ENCODE measurements at regions not wholly inside any gene's neighbourhood (a gene's known extent, or its start where the extent isn't known, plus 50 kb on each side); places are given as distances from the start of the nearest gene placed in this dataset.

DNA sequence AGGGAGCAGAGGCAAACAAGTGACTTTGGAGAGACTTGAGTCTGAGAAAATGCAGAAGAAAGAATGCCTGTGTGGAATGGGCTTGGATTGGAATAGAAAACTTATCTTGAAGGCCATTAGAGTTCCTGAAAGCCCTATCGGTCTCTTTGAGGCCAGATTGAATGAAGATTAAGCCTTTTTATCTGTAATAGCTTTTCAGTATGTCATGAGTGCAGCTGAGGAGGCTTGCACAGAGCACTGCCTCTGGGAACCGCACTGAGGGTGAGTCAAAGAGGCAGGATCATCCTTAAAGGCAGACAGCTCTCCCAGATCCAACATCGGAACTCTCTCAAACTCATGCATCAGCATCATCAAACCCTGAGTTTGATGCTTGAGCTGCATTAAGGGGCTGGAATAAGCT, 515.2 kb downstream of the NTRK3 start:
- TF ChIP-seq POLR2AphosphoS5 (IDR thresholded peaks at IDR 0.05): no peak
- TF ChIP-seq, protein P1, sequence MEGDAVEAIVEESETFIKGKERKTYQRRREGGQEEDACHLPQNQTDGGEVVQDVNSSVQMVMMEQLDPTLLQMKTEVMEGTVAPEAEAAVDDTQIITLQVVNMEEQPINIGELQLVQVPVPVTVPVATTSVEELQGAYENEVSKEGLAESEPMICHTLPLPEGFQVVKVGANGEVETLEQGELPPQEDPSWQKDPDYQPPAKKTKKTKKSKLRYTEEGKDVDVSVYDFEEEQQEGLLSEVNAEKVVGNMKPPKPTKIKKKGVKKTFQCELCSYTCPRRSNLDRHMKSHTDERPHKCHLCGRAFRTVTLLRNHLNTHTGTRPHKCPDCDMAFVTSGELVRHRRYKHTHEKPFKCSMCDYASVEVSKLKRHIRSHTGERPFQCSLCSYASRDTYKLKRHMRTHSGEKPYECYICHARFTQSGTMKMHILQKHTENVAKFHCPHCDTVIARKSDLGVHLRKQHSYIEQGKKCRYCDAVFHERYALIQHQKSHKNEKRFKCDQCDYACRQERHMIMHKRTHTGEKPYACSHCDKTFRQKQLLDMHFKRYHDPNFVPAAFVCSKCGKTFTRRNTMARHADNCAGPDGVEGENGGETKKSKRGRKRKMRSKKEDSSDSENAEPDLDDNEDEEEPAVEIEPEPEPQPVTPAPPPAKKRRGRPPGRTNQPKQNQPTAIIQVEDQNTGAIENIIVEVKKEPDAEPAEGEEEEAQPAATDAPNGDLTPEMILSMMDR (IDR thresholded peaks at IDR 0.05): no peak
